ENCODE measurements at regions not wholly inside any gene's neighbourhood (a gene's known extent, or its start where the extent isn't known, plus 50 kb on each side); places are given as distances from the start of the nearest gene placed in this dataset.
"Not testable (repeated sequence)": the region's sequence is repeated elsewhere in the genome, so short reads cannot be mapped to it uniquely, and the experiment has no call there.

DNA sequence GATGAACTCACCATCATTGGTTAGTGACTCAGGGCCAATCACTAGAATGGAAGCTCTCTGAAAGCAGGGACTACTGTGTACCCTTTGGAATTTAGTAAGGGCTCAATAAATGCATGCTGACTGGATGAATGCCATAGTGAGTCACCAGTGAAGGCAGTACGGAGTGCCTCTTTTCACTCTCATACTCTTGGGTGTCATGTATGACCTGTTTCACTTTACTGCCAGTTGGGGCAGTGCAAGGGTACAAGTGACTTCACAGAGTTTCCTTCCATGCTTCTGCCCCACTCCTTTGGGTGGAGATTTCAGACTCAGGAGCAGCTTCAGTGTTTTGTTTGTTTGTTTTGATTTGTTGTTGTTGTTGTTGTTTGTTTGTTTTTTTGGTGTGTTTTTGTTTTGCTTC is 57.7 kb downstream of the SOX3 start:
- DNase-seq (ENCODE audit: low spot score): no peak

- no peak for DNase-seq (ENCODE audit: low spot score)
Observed at GRCh38 chrX:140440876-140441275, 64.0 kb downstream of the SOX3 start.

- no peak for DNase-seq (ENCODE audit: low spot score)
Observed at GRCh38 chrX:140439476-140439875, 65.4 kb downstream of the SOX3 start.

GRCh38 chrX:140434347-140434746 is 70.5 kb downstream of the SOX3 start:
- DNase-seq (ENCODE audit: low spot score): no peak

DNA sequence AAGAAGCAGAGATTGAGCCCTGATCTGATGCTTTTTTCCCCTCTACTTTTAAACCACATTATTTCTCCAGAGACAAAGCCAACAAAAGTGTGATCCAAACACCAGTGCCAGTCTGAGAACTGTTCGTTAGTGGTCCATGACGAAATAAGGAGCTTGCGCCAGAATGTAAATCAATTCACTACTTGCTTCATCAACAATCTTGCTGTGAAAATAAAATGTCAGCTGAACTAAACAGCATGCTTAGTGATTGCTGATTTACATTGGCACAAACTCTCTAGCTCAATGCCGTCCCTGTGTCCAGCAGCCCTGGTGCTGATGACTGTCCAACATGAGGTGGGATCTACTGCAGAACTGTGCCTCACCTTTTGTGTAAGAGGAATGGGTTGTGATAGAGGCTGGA is 71.3 kb downstream of the SOX3 start:
- no peak for DNase-seq (ENCODE audit: low spot score)

- no peak for DNase-seq (ENCODE audit: low spot score)
Observed at GRCh38 chrX:140432346-140433175, 72.3 kb downstream of the SOX3 start.

DNA sequence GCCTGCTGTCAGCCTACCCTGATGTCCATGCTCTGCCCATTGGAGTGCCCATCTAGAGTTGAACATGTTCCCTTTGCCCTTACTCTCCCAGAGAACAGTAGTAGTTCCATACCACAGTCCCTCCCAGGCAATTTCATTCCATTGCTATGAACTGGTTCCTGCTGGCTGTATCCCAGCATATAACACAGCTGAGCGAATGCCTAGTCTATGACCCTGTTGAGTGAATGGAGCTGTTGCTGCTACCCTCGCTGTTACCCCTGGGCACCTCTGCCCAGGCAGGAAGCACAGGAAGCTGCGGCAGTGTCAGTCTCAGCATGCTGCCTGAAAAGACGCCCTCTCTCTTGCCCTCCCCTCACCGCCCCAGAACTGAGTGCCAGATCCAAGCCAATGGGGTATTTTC is 73.3 kb downstream of the SOX3 start:
- DNase-seq (ENCODE audit: low spot score): no peak

GRCh38 chrX:140425712-140426395 is 79.0 kb downstream of the SOX3 start:
- no peak for DNase-seq (ENCODE audit: low spot score)

DNA sequence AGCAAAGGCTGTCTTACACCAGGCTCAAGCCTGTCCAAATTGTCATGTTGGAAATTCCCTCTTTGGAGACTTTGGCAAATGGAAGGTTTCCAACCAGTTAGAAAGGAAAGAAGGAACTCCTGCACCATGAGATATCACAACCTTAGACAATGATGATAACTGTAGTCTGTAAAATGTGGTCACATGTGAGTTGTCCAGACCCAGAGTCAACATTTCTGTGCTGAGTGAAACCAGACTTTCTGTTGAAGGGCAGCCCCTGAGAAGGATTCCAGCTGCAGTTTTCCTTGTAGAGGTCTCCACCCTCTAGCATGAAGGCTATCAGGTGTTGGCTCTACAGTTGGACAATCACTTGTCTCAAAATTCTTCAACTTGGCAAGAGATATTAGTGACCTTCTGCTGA is 82.4 kb downstream of the SOX3 start:
- no peak for DNase-seq (ENCODE audit: low spot score)

DNA sequence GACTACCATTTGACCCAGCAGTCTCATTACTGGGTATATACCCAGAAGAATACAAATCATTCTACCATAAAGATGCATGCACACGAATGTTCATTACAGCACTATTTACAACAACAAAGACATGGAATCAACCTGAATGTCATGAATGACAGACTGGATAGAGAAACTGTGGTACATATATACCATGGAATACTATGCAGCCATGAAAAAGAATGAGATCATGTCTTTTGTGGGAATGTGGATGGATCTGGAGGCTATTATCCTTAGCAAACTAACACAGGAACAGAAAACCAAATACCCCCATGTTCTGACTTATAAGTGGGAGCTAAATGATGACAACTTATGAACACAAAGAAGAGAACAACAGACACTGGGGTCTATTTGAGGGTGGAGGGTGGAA is 102.7 kb downstream of the SOX3 start:
- not testable (repeated sequence) for DNase-seq (ENCODE audit: low spot score)

- not testable (repeated sequence) for DNase-seq (ENCODE audit: low spot score)
Observed at GRCh38 chrX:140396326-140396725, 108.5 kb downstream of the SOX3 start.

DNA sequence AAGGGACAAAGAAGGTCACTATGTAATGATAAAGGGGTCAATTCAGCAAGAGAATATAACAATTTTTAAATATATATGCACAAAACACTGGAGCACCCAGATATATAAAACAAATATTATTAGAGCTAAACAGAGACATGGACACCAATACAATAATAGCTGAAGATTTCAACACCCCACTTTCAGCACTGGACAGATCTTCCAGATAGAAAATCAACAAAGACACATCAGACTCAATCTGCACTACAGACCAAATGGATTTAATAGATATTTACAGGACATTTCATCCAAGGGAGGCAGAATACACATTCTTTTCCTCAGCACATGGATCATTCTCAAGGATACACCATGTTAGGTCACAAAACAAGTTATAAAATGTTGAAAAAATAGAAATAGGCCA is 111.4 kb downstream of the SOX3 start:
- no peak for DNase-seq (ENCODE audit: low spot score)

- no peak for DNase-seq (ENCODE audit: low spot score)
Observed at GRCh38 chrX:140391313-140391712, 113.6 kb downstream of the SOX3 start.

DNA sequence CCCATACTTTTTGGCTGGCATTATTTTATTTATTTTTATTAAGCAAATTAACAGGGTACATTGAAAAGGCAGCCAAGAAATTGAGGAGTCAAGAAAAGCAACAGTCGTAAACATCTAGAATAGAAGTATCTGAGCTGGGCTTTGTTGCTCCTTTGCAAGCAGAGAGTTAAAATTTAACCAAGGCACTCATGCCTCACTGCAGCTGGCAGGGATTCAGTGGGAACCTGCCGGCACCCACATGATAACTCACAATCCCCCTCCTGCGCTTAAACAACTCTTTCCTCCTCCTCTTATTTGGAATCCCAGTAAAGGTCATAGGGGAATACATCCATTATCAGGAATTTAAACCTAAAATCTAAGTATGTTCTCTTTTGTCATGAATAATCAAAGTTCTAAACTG is 115.5 kb downstream of the SOX3 start:
- DNase-seq (ENCODE audit: low spot score): no peak

DNA sequence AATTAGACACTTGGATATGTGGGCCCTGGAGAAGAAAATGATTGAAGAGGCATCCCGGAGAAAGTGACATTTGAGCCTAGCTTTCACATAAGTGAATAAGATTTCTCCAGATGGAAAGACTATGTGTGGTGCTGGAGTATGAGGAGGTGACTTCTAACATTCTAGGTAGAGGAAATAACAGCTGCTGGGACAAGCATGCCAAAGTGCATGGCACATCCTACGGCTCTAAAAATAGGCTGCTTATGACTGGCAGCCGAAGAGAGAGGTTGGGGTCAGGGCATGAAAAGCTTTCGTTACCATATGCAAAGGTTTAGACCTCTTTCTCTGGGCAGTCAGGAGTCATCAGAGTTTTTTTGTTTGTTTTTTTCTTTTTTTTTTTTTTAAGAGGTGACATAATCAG is 142.0 kb downstream of the SOX3 start:
- no peak for DNase-seq (ENCODE audit: low spot score)

GRCh38 chrX:140360924-140361323 is 143.9 kb downstream of the SOX3 start:
- DNase-seq (ENCODE audit: low spot score): no peak

DNA sequence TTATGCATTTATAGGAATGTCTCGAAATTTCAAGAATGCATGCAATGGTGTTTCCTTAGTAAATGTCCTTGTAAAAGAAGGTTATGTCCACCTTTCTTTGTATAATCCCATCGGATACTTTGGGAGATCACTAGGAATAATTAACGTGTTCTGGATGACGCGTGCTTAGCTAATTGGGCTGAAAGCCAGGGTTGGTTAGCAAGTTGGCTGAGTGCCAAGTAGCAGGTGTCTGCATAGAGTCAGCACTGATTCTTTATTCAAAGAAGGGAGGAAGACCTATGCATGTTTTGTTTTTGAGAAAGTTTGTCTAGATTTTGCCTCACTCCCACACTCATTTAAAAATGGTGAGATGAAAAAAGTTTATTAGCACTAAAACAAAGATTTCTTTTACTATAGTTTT is 144.6 kb downstream of the SOX3 start:
- peak; percentile 0 for DNase-seq (ENCODE audit: low spot score)

- DNase-seq (ENCODE audit: low spot score): no peak
Observed at GRCh38 chrX:140355922-140356321, 148.9 kb downstream of the SOX3 start.

- DNase-seq (ENCODE audit: low spot score): no peak
Observed at GRCh38 chrX:140355429-140355828, 149.4 kb downstream of the SOX3 start.

GRCh38 chrX:140354431-140355120 is 150.3 kb downstream of the SOX3 start:
- no peak for DNase-seq (ENCODE audit: low spot score)

- DNase-seq (ENCODE audit: low spot score): no peak
Observed at GRCh38 chrX:140346729-140347128, 158.1 kb downstream of the SOX3 start.

GRCh38 chrX:140343226-140343868 is 161.5 kb downstream of the SOX3 start:
- DNase-seq (ENCODE audit: low spot score): no peak

- DNase-seq (ENCODE audit: low spot score): no peak
Observed at GRCh38 chrX:140342410-140342809, 162.5 kb downstream of the SOX3 start.

Data from NAMALWA (cell line).